WTC11 (cell line): ENCODE measurements at regions not wholly inside any gene's neighbourhood (a gene's known extent, or its start where the extent isn't known, plus 50 kb on each side); places are given as distances from the start of the nearest gene placed in this dataset.

Experiments used
- ATAC-seq: fragments of 200-7000 bp; cut with Tn5 transposase; 2 replicates; pipeline ENCODE4 v1.10.0; 2021; ENCODE audit warnings: mild to moderate bottlenecking, moderate library complexity
- CTCF ChIA-PET: fragments of 300-600 bp; sonication (Branson Sonifier 250); formaldehyde crosslinking; loops from one replicate; lab custom pipeline; 2021; ENCODE audit warnings: antibody characterized with exemption; lab: Charles Lee
- POLR2A ChIA-PET: fragments of 350-600 bp; sonication (Branson Sonifier 250); formaldehyde crosslinking; loops from one replicate; lab custom pipeline; 2021; ENCODE audit warnings: antibody characterized with exemption; lab: Charles Lee
- DNase-seq: peaks from one replicate; pipeline ENCODE4 v3.0.0; 2021; ENCODE audit warnings: low spot score
- H3K27ac Mint-ChIP-seq: 2 replicates; pipeline ENCODE4 v1.8.0; 2021; ENCODE audit warnings: mixed read lengths
- H3K27me3 Mint-ChIP-seq: 2 replicates; pipeline ENCODE4 v1.8.0; 2021; ENCODE audit warnings: low read depth, mild to moderate bottlenecking, moderate library complexity, mixed read lengths
- H3K36me3 Mint-ChIP-seq: 2 replicates; pipeline ENCODE4 v1.8.0; 2021; ENCODE audit warnings: mixed read lengths
- H3K4me1 Mint-ChIP-seq: 2 replicates; pipeline ENCODE4 v1.8.0; 2022; ENCODE audit warnings: mixed read lengths
- H3K4me3 Mint-ChIP-seq: 2 replicates; pipeline ENCODE4 v1.8.0; 2021; ENCODE audit warnings: mild to moderate bottlenecking, moderate library complexity, mixed read lengths
- H3K9me3 Mint-ChIP-seq: 2 replicates; pipeline ENCODE4 v1.8.0; 2021; ENCODE audit warnings: mixed read lengths
- CREB1 ChIP-seq: sonication (generic); formaldehyde crosslinking; IDR thresholded peaks from 2 replicates; pipeline ENCODE4 v1.8.0; 2023; ENCODE audit warnings: mild to moderate bottlenecking, missing genetic modification reagents
- CREM ChIP-seq: sonication (generic); formaldehyde crosslinking; IDR thresholded peaks from 2 replicates; pipeline ENCODE4 v1.8.1; 2022; ENCODE audit warnings: mild to moderate bottlenecking, missing genetic modification reagents, moderate library complexity
- ELF4 ChIP-seq: sonication (generic); formaldehyde crosslinking; IDR thresholded peaks from 2 replicates; pipeline ENCODE4 v1.8.1; 2022; ENCODE audit warnings: low read depth, mild to moderate bottlenecking, moderate library complexity, missing genetic modification reagents
- EMX1 ChIP-seq: fragments of 250-450 bp; sonication (Bioruptor Pico); IDR thresholded peaks from 2 replicates; pipeline ENCODE4 v1.8.0; 2021; ENCODE audit warnings: mild to moderate bottlenecking
- ETV6 ChIP-seq: sonication (generic); formaldehyde crosslinking; IDR thresholded peaks from 2 replicates; pipeline ENCODE4 v1.8.1; 2022; ENCODE audit warnings: mild to moderate bottlenecking, missing genetic modification reagents
- FOXJ3 ChIP-seq: sonication (generic); formaldehyde crosslinking; IDR thresholded peaks from 2 replicates; pipeline ENCODE4 v1.9.0; 2021; ENCODE audit warnings: missing genetic modification reagents, mild to moderate bottlenecking, borderline replicate concordance
- FOXK1 ChIP-seq: sonication (generic); formaldehyde crosslinking; IDR thresholded peaks from 2 replicates; pipeline ENCODE4 v1.8.0; 2022; ENCODE audit warnings: mild to moderate bottlenecking, moderate library complexity, missing genetic modification reagents
- GTF2I ChIP-seq: fragments of 250-450 bp; sonication (Bioruptor Pico); conservative IDR thresholded peaks from 2 replicates; pipeline ENCODE4 v1.4.0; 2021; ENCODE audit warnings: mild to moderate bottlenecking
- HMGA2 ChIP-seq: fragments of 250-450 bp; sonication (Bioruptor Pico); IDR thresholded peaks from 2 replicates; pipeline ENCODE4 v1.4.0; 2021; ENCODE audit warnings: mild to moderate bottlenecking, moderate library complexity
- IRF2 ChIP-seq: sonication (generic); formaldehyde crosslinking; IDR thresholded peaks from 2 replicates; pipeline ENCODE4 v1.8.0; 2022; ENCODE audit warnings: low read depth, missing genetic modification reagents, borderline replicate concordance
- JUN ChIP-seq: sonication (generic); formaldehyde crosslinking; IDR thresholded peaks from 2 replicates; pipeline ENCODE4 v1.8.0; 2023; ENCODE audit warnings: mild to moderate bottlenecking, missing genetic modification reagents
- MXD4 ChIP-seq: fragments of 250-450 bp; sonication (Bioruptor Pico); IDR thresholded peaks from 2 replicates; pipeline ENCODE4 v1.8.0; 2021; ENCODE audit warnings: mild to moderate bottlenecking, moderate library complexity, borderline replicate concordance
- NFE2L1 ChIP-seq: sonication (generic); formaldehyde crosslinking; IDR thresholded peaks from 2 replicates; pipeline ENCODE4 v1.8.1; 2023; ENCODE audit warnings: missing genetic modification reagents
- NR1H2 ChIP-seq: sonication (generic); formaldehyde crosslinking; IDR thresholded peaks from 2 replicates; pipeline ENCODE4 v1.9.0; 2021; ENCODE audit warnings: mild to moderate bottlenecking, moderate library complexity, missing genetic modification reagents
- NR2C2 ChIP-seq: sonication (generic); formaldehyde crosslinking; IDR thresholded peaks from 2 replicates; pipeline ENCODE4 v1.8.0; 2022; ENCODE audit warnings: mild to moderate bottlenecking, missing genetic modification reagents
- NR3C1 ChIP-seq: sonication (generic); formaldehyde crosslinking; conservative IDR thresholded peaks from 2 replicates; pipeline ENCODE4 v1.8.1; 2023; ENCODE audit warnings: low read depth, mild to moderate bottlenecking, missing genetic modification reagents
- OVOL2 ChIP-seq: fragments of 250-450 bp; sonication (Bioruptor Pico); IDR thresholded peaks from 2 replicates; pipeline ENCODE4 v1.9.0; 2021; ENCODE audit warnings: mild to moderate bottlenecking, borderline replicate concordance
- TCF7 ChIP-seq: sonication (generic); formaldehyde crosslinking; IDR thresholded peaks from 2 replicates; pipeline ENCODE4 v1.8.0; 2022; ENCODE audit warnings: mild to moderate bottlenecking, low read depth, missing genetic modification reagents, moderate library complexity
- TEAD1 ChIP-seq: sonication (generic); formaldehyde crosslinking; IDR thresholded peaks from 2 replicates; pipeline ENCODE4 v1.8.0; 2022; ENCODE audit warnings: mild to moderate bottlenecking, missing genetic modification reagents
- ZBTB21 ChIP-seq: sonication (generic); formaldehyde crosslinking; IDR thresholded peaks from 2 replicates; pipeline ENCODE4 v1.8.1; 2023; ENCODE audit warnings: mild to moderate bottlenecking, missing genetic modification reagents, borderline replicate concordance
- ZNF121 ChIP-seq: sonication (generic); formaldehyde crosslinking; IDR thresholded peaks from 2 replicates; pipeline ENCODE4 v1.8.0; 2023; ENCODE audit warnings: missing genetic modification reagents
- ZNF232 ChIP-seq: sonication (generic); formaldehyde crosslinking; IDR thresholded peaks from 2 replicates; pipeline ENCODE4 v1.8.0; 2022; ENCODE audit warnings: mild to moderate bottlenecking, missing genetic modification reagents
- ZNF263 ChIP-seq: sonication (generic); formaldehyde crosslinking; IDR thresholded peaks from 2 replicates; pipeline ENCODE4 v1.8.1; 2022; ENCODE audit warnings: low read depth, mild to moderate bottlenecking, moderate library complexity, missing genetic modification reagents
- ZNF396 ChIP-seq: fragments of 250-450 bp; sonication (Bioruptor Pico); IDR thresholded peaks from 2 replicates; pipeline ENCODE4 v1.8.0; 2021; ENCODE audit warnings: mild to moderate bottlenecking, moderate library complexity, borderline replicate concordance
- ZNF423 ChIP-seq: fragments of 250-450 bp; sonication (Bioruptor Pico); IDR thresholded peaks from 2 replicates; pipeline ENCODE4 v2.1.2; 2022; ENCODE audit warnings: mild to moderate bottlenecking, moderate library complexity
- TF ChIP-seq, protein P1 (sequence below): sonication (generic); formaldehyde crosslinking; conservative IDR thresholded peaks from 2 replicates; pipeline ENCODE4 v1.8.1; 2022; ENCODE audit warnings: mild to moderate bottlenecking, missing genetic modification reagents
- TF ChIP-seq, protein P2 (sequence below): sonication (generic); formaldehyde crosslinking; IDR thresholded peaks from 2 replicates; pipeline ENCODE4 v1.8.0; 2022; ENCODE audit warnings: mild to moderate bottlenecking, missing genetic modification reagents
- TF ChIP-seq, protein P3 (sequence below): sonication (generic); formaldehyde crosslinking; IDR thresholded peaks from 2 replicates; pipeline ENCODE4 v1.8.0; 2023; ENCODE audit warnings: missing genetic modification reagents, mild to moderate bottlenecking, borderline replicate concordance
- TF ChIP-seq, protein P4 (sequence below): fragments of 250-450 bp; sonication (Bioruptor Pico); IDR thresholded peaks from 2 replicates; pipeline ENCODE4 v1.9.0; 2021; ENCODE audit warnings: mild to moderate bottlenecking
- TF ChIP-seq, protein P5 (sequence below): sonication (generic); formaldehyde crosslinking; IDR thresholded peaks from 2 replicates; pipeline ENCODE4 v1.8.1; 2022; ENCODE audit warnings: mild to moderate bottlenecking, missing genetic modification reagents, moderate library complexity, borderline replicate concordance
- TF ChIP-seq, protein P6 (sequence below): sonication (generic); formaldehyde crosslinking; IDR thresholded peaks from 2 replicates; pipeline ENCODE4 v1.8.1; 2023; ENCODE audit warnings: mild to moderate bottlenecking, missing genetic modification reagents, moderate library complexity
- TF ChIP-seq, protein P7 (sequence below): sonication (generic); formaldehyde crosslinking; IDR thresholded peaks from 2 replicates; pipeline ENCODE4 v1.8.0; 2023; ENCODE audit warnings: mild to moderate bottlenecking, missing genetic modification reagents

DNA sequence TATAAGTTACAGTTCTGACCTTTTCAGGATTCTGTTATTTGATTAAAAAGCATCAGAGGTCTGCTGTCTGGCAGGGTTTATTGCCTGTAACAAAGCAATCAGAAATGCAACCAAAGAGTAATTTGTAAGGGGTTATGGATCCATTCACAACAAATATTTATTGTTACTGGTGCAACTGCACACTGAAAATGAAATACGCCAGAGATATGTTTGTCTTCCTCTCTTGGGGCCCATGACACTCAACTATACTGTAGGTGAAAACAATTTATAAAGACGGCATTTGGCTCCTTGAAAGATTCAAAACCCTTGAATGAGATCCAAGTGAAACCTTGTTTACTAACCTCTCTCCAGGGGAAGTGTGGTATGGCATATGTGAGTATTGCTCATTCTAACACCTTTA is 452.2 kb downstream of the MBD2 start:
- Mint-ChIP-seq H3K4me1 (no peaks in the 10 kb centered on the region), H3K9me3 (peaks cover 18% of the 10 kb centered on the region)

DNA sequence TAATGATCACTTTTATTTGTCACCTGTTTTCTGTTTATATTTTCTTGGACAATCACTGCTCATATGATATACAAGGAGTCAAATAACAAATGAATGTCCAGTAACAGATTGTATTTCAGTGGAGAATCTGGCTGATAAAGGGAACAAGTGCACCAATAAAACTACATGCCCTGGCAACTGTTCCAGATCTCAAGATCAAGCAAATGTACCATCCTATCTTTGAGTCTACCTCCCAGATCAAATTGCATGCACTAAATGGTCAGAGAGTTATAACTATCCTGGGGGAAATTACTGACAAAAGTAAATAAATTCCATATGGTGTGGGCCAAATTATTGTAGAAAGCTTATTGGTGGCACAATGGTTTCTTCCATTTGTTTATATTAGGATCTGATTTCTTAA is 452.8 kb downstream of the MBD2 start:
- ChIA-PET CTCF (no interaction called here), POLR2A (no interaction called here)
- TF ChIP-seq JUN (CRISPR knock-in tag) (no peak), NFE2L1 (CRISPR knock-in tag) (no peak), NR2C2 (CRISPR knock-in tag) (no peak), ZNF121 (CRISPR knock-in tag) (no peak), EMX1 (no peak), OVOL2 (CRISPR knock-in tag) (no peak), FOXK1 (CRISPR knock-in tag) (no peak), ZNF263 (CRISPR knock-in tag) (no peak), TEAD1 (CRISPR knock-in tag) (no peak), FOXJ3 (no peak)
- TF ChIP-seq, protein P1, sequence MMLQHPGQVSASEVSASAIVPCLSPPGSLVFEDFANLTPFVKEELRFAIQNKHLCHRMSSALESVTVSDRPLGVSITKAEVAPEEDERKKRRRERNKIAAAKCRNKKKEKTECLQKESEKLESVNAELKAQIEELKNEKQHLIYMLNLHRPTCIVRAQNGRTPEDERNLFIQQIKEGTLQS (CRISPR knock-in tag) = no peak
- TF ChIP-seq, protein P2, sequence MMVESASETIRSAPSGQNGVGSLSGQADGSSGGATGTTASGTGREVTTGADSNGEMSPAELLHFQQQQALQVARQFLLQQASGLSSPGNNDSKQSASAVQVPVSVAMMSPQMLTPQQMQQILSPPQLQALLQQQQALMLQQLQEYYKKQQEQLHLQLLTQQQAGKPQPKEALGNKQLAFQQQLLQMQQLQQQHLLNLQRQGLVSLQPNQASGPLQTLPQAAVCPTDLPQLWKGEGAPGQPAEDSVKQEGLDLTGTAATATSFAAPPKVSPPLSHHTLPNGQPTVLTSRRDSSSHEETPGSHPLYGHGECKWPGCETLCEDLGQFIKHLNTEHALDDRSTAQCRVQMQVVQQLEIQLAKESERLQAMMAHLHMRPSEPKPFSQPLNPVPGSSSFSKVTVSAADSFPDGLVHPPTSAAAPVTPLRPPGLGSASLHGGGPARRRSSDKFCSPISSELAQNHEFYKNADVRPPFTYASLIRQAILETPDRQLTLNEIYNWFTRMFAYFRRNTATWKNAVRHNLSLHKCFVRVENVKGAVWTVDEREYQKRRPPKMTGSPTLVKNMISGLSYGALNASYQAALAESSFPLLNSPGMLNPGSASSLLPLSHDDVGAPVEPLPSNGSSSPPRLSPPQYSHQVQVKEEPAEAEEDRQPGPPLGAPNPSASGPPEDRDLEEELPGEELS (CRISPR knock-in tag) = no peak
- TF ChIP-seq, protein P3, sequence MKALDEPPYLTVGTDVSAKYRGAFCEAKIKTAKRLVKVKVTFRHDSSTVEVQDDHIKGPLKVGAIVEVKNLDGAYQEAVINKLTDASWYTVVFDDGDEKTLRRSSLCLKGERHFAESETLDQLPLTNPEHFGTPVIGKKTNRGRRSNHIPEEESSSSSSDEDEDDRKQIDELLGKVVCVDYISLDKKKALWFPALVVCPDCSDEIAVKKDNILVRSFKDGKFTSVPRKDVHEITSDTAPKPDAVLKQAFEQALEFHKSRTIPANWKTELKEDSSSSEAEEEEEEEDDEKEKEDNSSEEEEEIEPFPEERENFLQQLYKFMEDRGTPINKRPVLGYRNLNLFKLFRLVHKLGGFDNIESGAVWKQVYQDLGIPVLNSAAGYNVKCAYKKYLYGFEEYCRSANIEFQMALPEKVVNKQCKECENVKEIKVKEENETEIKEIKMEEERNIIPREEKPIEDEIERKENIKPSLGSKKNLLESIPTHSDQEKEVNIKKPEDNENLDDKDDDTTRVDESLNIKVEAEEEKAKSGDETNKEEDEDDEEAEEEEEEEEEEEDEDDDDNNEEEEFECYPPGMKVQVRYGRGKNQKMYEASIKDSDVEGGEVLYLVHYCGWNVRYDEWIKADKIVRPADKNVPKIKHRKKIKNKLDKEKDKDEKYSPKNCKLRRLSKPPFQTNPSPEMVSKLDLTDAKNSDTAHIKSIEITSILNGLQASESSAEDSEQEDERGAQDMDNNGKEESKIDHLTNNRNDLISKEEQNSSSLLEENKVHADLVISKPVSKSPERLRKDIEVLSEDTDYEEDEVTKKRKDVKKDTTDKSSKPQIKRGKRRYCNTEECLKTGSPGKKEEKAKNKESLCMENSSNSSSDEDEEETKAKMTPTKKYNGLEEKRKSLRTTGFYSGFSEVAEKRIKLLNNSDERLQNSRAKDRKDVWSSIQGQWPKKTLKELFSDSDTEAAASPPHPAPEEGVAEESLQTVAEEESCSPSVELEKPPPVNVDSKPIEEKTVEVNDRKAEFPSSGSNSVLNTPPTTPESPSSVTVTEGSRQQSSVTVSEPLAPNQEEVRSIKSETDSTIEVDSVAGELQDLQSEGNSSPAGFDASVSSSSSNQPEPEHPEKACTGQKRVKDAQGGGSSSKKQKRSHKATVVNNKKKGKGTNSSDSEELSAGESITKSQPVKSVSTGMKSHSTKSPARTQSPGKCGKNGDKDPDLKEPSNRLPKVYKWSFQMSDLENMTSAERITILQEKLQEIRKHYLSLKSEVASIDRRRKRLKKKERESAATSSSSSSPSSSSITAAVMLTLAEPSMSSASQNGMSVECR = no peak
- DNase-seq (no peak), ATAC-seq (no peak)
- H3K36me3 Mint-ChIP-seq = 0 out of 2 replicates have a peak, but pooled peaks cover 7% of the 10 kb centered on the region
- H3K27ac Mint-ChIP-seq = no peak overlapping the region
- H3K27me3 Mint-ChIP-seq = no peaks in the 10 kb centered on the region
- H3K9me3 Mint-ChIP-seq = peaks cover 25% of the 10 kb centered on the region
- no peak overlapping the region for H3K4me3 Mint-ChIP-seq
- H3K4me1 Mint-ChIP-seq = no peaks in the 10 kb centered on the region

More for the DNA sequence above, 452.2 kb downstream of the MBD2 start:
- 0 out of 2 replicates have a peak, but pooled peaks cover 2% of the 10 kb centered on the region for H3K36me3 Mint-ChIP-seq
- ChIA-PET POLR2A (no interaction called here), CTCF (no interaction called here)
- no peak overlapping the region for H3K4me3 Mint-ChIP-seq
- no peak for DNase-seq
- no peak for ATAC-seq
- no peak for TF ChIP-seq GTF2I (CRISPR knock-in tag)
- TF ChIP-seq TCF7 (CRISPR knock-in tag) = no peak
- TF ChIP-seq, protein P4, sequence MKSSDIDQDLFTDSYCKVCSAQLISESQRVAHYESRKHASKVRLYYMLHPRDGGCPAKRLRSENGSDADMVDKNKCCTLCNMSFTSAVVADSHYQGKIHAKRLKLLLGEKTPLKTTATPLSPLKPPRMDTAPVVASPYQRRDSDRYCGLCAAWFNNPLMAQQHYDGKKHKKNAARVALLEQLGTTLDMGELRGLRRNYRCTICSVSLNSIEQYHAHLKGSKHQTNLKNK (CRISPR knock-in tag) = no peak
- no peak for TF ChIP-seq CREB1
- TF ChIP-seq NR1H2 (CRISPR knock-in tag) = no peak
- no peak for TF ChIP-seq ZNF232 (CRISPR knock-in tag)
- no peak for TF ChIP-seq ZNF396 (CRISPR knock-in tag)
- no peak for TF ChIP-seq ZNF263 (CRISPR knock-in tag)
- TF ChIP-seq IRF2 (CRISPR knock-in tag) = no peak
- TF ChIP-seq HMGA2 = no peak
- TF ChIP-seq, protein P5, sequence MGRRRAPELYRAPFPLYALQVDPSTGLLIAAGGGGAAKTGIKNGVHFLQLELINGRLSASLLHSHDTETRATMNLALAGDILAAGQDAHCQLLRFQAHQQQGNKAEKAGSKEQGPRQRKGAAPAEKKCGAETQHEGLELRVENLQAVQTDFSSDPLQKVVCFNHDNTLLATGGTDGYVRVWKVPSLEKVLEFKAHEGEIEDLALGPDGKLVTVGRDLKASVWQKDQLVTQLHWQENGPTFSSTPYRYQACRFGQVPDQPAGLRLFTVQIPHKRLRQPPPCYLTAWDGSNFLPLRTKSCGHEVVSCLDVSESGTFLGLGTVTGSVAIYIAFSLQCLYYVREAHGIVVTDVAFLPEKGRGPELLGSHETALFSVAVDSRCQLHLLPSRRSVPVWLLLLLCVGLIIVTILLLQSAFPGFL (CRISPR knock-in tag) = no peak
- no peak for TF ChIP-seq NR3C1 (CRISPR knock-in tag)
- TF ChIP-seq, protein P6, sequence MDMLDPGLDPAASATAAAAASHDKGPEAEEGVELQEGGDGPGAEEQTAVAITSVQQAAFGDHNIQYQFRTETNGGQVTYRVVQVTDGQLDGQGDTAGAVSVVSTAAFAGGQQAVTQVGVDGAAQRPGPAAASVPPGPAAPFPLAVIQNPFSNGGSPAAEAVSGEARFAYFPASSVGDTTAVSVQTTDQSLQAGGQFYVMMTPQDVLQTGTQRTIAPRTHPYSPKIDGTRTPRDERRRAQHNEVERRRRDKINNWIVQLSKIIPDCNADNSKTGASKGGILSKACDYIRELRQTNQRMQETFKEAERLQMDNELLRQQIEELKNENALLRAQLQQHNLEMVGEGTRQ = no peak
- TF ChIP-seq MXD4 (CRISPR knock-in tag) = no peak
- no peak for TF ChIP-seq ZBTB21 (CRISPR knock-in tag)
- no peak for TF ChIP-seq ZNF423 (CRISPR knock-in tag)
- TF ChIP-seq, protein P7, sequence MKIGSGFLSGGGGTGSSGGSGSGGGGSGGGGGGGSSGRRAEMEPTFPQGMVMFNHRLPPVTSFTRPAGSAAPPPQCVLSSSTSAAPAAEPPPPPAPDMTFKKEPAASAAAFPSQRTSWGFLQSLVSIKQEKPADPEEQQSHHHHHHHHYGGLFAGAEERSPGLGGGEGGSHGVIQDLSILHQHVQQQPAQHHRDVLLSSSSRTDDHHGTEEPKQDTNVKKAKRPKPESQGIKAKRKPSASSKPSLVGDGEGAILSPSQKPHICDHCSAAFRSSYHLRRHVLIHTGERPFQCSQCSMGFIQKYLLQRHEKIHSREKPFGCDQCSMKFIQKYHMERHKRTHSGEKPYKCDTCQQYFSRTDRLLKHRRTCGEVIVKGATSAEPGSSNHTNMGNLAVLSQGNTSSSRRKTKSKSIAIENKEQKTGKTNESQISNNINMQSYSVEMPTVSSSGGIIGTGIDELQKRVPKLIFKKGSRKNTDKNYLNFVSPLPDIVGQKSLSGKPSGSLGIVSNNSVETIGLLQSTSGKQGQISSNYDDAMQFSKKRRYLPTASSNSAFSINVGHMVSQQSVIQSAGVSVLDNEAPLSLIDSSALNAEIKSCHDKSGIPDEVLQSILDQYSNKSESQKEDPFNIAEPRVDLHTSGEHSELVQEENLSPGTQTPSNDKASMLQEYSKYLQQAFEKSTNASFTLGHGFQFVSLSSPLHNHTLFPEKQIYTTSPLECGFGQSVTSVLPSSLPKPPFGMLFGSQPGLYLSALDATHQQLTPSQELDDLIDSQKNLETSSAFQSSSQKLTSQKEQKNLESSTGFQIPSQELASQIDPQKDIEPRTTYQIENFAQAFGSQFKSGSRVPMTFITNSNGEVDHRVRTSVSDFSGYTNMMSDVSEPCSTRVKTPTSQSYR (CRISPR knock-in tag) = no peak
- TF ChIP-seq ETV6 = no peak
- no peak for TF ChIP-seq CREM (CRISPR knock-in tag)
- TF ChIP-seq ELF4 (CRISPR knock-in tag) = no peak
- TF ChIP-seq, all 79 proteins: peak for 0
- Mint-ChIP-seq H3K27ac (no peak overlapping the region), H3K27me3 (no peaks in the 10 kb centered on the region)
